H9 (cell line): ENCODE measurements at regions not wholly inside any gene's neighbourhood (a gene's known extent, or its start where the extent isn't known, plus 50 kb on each side); places are given as distances from the start of the nearest gene placed in this dataset.

Experiments
- DNase-seq: peaks from one replicate; pipeline ENCODE4 v3.0.0-alpha.2; 2017
- H2AFZ ChIP-seq: one replicate; pipeline ENCODE4 v1.6.1; 2013; ENCODE audit warnings: mild to moderate bottlenecking, low read length, control low read depth, moderate library complexity
- H2AK5ac ChIP-seq: 2 replicates; pipeline ENCODE4 v1.6.1; 2013; ENCODE audit warnings: low read length, control low read depth, mixed read lengths; ENCODE audit not compliant: insufficient read length
- H2BK120ac ChIP-seq: one replicate; pipeline ENCODE4 v1.6.1; 2013; ENCODE audit warnings: low read depth, mild to moderate bottlenecking, low read length, control low read depth, inconsistent platforms; ENCODE audit not compliant: poor library complexity, severe bottlenecking
- H2BK12ac ChIP-seq: 2 replicates; pipeline ENCODE4 v1.6.1; 2013; ENCODE audit warnings: low read length, control low read depth, mixed read lengths, low read depth; ENCODE audit not compliant: insufficient read length
- H2BK15ac ChIP-seq: 2 replicates; pipeline ENCODE4 v1.6.1; 2013; ENCODE audit warnings: low read depth, low read length, control low read depth
- H2BK20ac ChIP-seq: one replicate; pipeline ENCODE4 v1.6.1; 2013; ENCODE audit warnings: low read depth, mild to moderate bottlenecking, low read length, control low read depth, inconsistent platforms; ENCODE audit not compliant: poor library complexity, severe bottlenecking
- H2BK5ac ChIP-seq: 2 replicates; pipeline ENCODE4 v1.6.1; 2013; ENCODE audit warnings: low read length, control low read depth, mixed read lengths; ENCODE audit not compliant: insufficient read length
- H3K14ac ChIP-seq: 2 replicates; pipeline ENCODE4 v1.6.1; 2013; ENCODE audit warnings: low read length, control low read depth; ENCODE audit not compliant: insufficient read depth
- H3K18ac ChIP-seq: 2 replicates; pipeline ENCODE4 v1.6.1; 2013; ENCODE audit warnings: low read depth, mild to moderate bottlenecking, mixed read lengths, low read length, control low read depth; ENCODE audit not compliant: insufficient read length
- H3K23ac ChIP-seq: 2 replicates; pipeline ENCODE4 v1.6.1; 2013; ENCODE audit warnings: low read length, control low read depth, mixed read lengths, low read depth; ENCODE audit not compliant: insufficient read length
- H3K23me2 ChIP-seq: 2 replicates; pipeline ENCODE4 v1.6.1; 2013; ENCODE audit warnings: low read depth, mild to moderate bottlenecking, mixed read lengths, low read length, control low read depth; ENCODE audit not compliant: insufficient read length, poor library complexity, severe bottlenecking
- H3K27ac ChIP-seq: 2 replicates; pipeline ENCODE4 v1.5.1; 2013; ENCODE audit warnings: low read length, control low read depth, mixed read lengths, low read depth; ENCODE audit not compliant: insufficient read length
- H3K27me3 ChIP-seq: 2 replicates; pipeline ENCODE4 v1.6.1; 2013; ENCODE audit warnings: low read length, control low read depth, inconsistent platforms; ENCODE audit not compliant: insufficient read depth
- H3K4ac ChIP-seq: 2 replicates; pipeline ENCODE4 v1.6.1; 2013; ENCODE audit warnings: low read depth, mild to moderate bottlenecking, control low read depth, inconsistent platforms, low read length, moderate library complexity
- H3K4me1 ChIP-seq: 2 replicates; pipeline ENCODE4 v1.6.1; 2013; ENCODE audit warnings: low read length, control low read depth, inconsistent platforms; ENCODE audit not compliant: insufficient read depth
- H3K4me2 ChIP-seq: 2 replicates; pipeline ENCODE4 v1.6.1; 2013; ENCODE audit warnings: low read length, control low read depth, mixed read lengths; ENCODE audit not compliant: insufficient read length, insufficient read depth
- H3K56ac ChIP-seq: 2 replicates; pipeline ENCODE4 v1.6.1; 2013; ENCODE audit warnings: low read depth, mild to moderate bottlenecking, mixed read lengths, low read length, control low read depth; ENCODE audit not compliant: insufficient read length
- H3K79me1 ChIP-seq: 2 replicates; pipeline ENCODE4 v1.6.1; 2013; ENCODE audit warnings: low read depth, mild to moderate bottlenecking, moderate library complexity, low read length, control low read depth, inconsistent platforms; ENCODE audit not compliant: insufficient read depth, poor library complexity, severe bottlenecking
- H3K79me2 ChIP-seq: 2 replicates; pipeline ENCODE4 v1.6.1; 2013; ENCODE audit warnings: low read length, control low read depth, inconsistent platforms; ENCODE audit not compliant: insufficient read depth
- H3K9ac ChIP-seq: 2 replicates; pipeline ENCODE4 v1.6.1; 2013; ENCODE audit warnings: low read length, control low read depth, mixed read lengths; ENCODE audit not compliant: insufficient read length; ENCODE audit errors: extremely low read depth
- H3K9me3 ChIP-seq: one replicate; pipeline ENCODE4 v1.6.1; 2013; ENCODE audit warnings: low read depth, low read length, inconsistent platforms; ENCODE audit not compliant: control insufficient read depth
- H3T11ph ChIP-seq: one replicate; pipeline ENCODE4 v1.6.1; 2013; ENCODE audit warnings: mild to moderate bottlenecking, low read length, control low read depth, inconsistent platforms
- H4K20me1 ChIP-seq: one replicate; pipeline ENCODE4 v1.6.1; 2013; ENCODE audit not compliant: control insufficient read depth, insufficient read length, insufficient read depth
- H4K5ac ChIP-seq: 2 replicates; pipeline ENCODE4 v1.6.1; 2013; ENCODE audit warnings: low read depth, mild to moderate bottlenecking, mixed read lengths, low read length, control low read depth; ENCODE audit not compliant: insufficient read length
- H4K8ac ChIP-seq: replicated peaks from 2 replicates; pipeline ENCODE4 v1.6.1; 2013; ENCODE audit warnings: low read length, control low read depth, mixed read lengths, low read depth; ENCODE audit not compliant: insufficient read length
- H4K91ac ChIP-seq: 2 replicates; pipeline ENCODE4 v1.6.1; 2013; ENCODE audit warnings: low read depth, mild to moderate bottlenecking, moderate library complexity, mixed read lengths, low read length, control low read depth; ENCODE audit not compliant: insufficient read length
- H3K27ac Mint-ChIP-seq, 3 experiments: 2 replicates in 2 of 3; 3 replicates in 1 of 3; pipeline ENCODE4 v1.8.0; 2020 to 2021; ENCODE audit warnings: mixed read lengths in 3 of 3, mild to moderate bottlenecking in 1 of 3, moderate library complexity in 1 of 3
- H3K27me3 Mint-ChIP-seq: 2 replicates; pipeline ENCODE4 v1.8.0; 2021; ENCODE audit warnings: low read depth, mild to moderate bottlenecking, moderate library complexity, mixed read lengths
- H3K36me3 Mint-ChIP-seq, 3 experiments: 2 replicates in 2 of 3; 3 replicates in 1 of 3; pipeline ENCODE4 v1.8.0; 2020 to 2021; ENCODE audit warnings: low read depth in 3 of 3, mixed read lengths in 3 of 3; ENCODE audit not compliant: insufficient read depth in 1 of 3
- H3K4me1 Mint-ChIP-seq, 2 experiments: 2 replicates each; pipeline ENCODE4 v1.8.0; 2020; ENCODE audit warnings: mixed read lengths in 2 of 2
- H3K4me3 Mint-ChIP-seq, 2 experiments: 2 replicates in 1 of 2; 3 replicates in 1 of 2; pipeline ENCODE4 v1.8.0; 2020 to 2021; ENCODE audit warnings: mild to moderate bottlenecking in 2 of 2, mixed read lengths in 2 of 2, moderate library complexity in 1 of 2
- H3K9me3 Mint-ChIP-seq, 2 experiments: 2 replicates in 1 of 2; 3 replicates in 1 of 2; pipeline ENCODE4 v1.8.0; 2020; ENCODE audit warnings: mild to moderate bottlenecking in 2 of 2, mixed read lengths in 2 of 2, moderate library complexity in 1 of 2
- WGBS: extraction: QIAGEN DNeasy Blood & Tissue Kit; methylation state at CpG from one replicate; pipeline ENCODE4 v1.1.7; 2013; ENCODE audit warnings: missing lambda C conversion rate, low lambda C conversion rate, mixed read lengths; ENCODE audit not compliant: insufficient read length; ENCODE audit errors: extremely low coverage; 5-methylcytosine and 5-hydroxymethylcytosine counted together
- TF ChIP-seq, protein P1 (sequence below): fragments of 200-600 bp; sonication (generic); conservative IDR thresholded peaks from 3 replicates; pipeline ENCODE4 v1.8.0; 2021; ENCODE audit warnings: antibody characterized with exemption, mild to moderate bottlenecking

DNA sequence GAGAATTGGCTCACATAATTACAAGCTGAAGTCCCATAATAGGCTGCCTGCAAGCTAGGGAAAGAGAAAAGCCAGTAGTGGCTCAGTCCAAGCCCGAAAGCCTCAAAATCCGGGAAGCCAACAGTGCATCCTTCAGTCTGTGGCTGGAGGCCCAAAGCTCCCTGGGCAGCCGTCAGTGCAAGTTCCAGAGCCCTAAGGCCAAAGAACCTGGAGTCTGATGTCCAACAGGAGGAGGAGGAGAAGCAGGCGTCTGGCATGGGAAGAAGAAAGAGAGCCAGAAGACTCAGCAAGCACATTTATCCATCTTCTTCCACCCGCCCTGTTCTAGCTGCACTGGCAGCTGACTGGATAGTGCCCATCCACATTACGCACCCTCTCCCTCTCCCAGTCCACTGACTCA is 213.4 kb downstream of the GAS1 start:
- Histone ChIP-seq H4K91ac (no peak overlapping the region), H2AK5ac (no peak overlapping the region), H3K23ac (no peak overlapping the region), H3K27me3 (no peaks in the 10 kb centered on the region), H3K4me1 (no peaks in the 10 kb centered on the region), H3K14ac (no peak overlapping the region), H3K4me2 (no peak overlapping the region), H3K18ac (no peak overlapping the region), H3K23me2 (no peaks in the 10 kb centered on the region), H3K9me3 (no peaks in the 10 kb centered on the region), H2BK5ac (no peak overlapping the region), H4K5ac (no peak overlapping the region), H2BK15ac (no peak overlapping the region), H2BK20ac (no peak overlapping the region), H2AFZ (no peak overlapping the region), H3K27ac (no peak overlapping the region), H3K79me2 (no peaks in the 10 kb centered on the region), H3T11ph (no peak overlapping the region), H2BK12ac (no peak overlapping the region), H4K8ac (no peak overlapping the region), H3K79me1 (no peaks in the 10 kb centered on the region), H3K4ac (no peak overlapping the region), H3K56ac (no peak overlapping the region), H4K20me1 (no peaks in the 10 kb centered on the region), H3K9ac (no peak overlapping the region), H2BK120ac (no peak overlapping the region)
- WGBS: no CpG with 5 or more reads among the region's 6 CpGs
- Mint-ChIP-seq H3K4me1 (peaks cover 0 to 6% of the 10 kb centered on the region in 2 experiments; a peak in 2 of 4 replicates), H3K36me3 (no peaks in the 10 kb centered on the region), H3K27ac (no peak overlapping the region), H3K27me3 (no peaks in the 10 kb centered on the region; the same call in 1 of the 2 replicates), H3K9me3 (no peaks in the 10 kb centered on the region; a peak in 1 of 5 replicates), H3K4me3 (no peak overlapping the region)
- no peak for DNase-seq
- TF ChIP-seq, protein P1, sequence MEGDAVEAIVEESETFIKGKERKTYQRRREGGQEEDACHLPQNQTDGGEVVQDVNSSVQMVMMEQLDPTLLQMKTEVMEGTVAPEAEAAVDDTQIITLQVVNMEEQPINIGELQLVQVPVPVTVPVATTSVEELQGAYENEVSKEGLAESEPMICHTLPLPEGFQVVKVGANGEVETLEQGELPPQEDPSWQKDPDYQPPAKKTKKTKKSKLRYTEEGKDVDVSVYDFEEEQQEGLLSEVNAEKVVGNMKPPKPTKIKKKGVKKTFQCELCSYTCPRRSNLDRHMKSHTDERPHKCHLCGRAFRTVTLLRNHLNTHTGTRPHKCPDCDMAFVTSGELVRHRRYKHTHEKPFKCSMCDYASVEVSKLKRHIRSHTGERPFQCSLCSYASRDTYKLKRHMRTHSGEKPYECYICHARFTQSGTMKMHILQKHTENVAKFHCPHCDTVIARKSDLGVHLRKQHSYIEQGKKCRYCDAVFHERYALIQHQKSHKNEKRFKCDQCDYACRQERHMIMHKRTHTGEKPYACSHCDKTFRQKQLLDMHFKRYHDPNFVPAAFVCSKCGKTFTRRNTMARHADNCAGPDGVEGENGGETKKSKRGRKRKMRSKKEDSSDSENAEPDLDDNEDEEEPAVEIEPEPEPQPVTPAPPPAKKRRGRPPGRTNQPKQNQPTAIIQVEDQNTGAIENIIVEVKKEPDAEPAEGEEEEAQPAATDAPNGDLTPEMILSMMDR: no peak
